Muscle of leg (tissue), 3 donors: ENCODE measurements at regions not wholly inside any gene's neighbourhood (a gene's known extent, or its start where the extent isn't known, plus 50 kb on each side); places are given as distances from the start of the nearest gene placed in this dataset.

Source experiments
- DNase-seq: peaks from one replicate; pipeline ENCODE4 v3.0.0; 2013
- H3K27ac ChIP-seq: one replicate; pipeline ENCODE4 v1.5.1; 2013; ENCODE audit warnings: mild to moderate bottlenecking, low read length, control low read depth
- H3K27me3 ChIP-seq: one replicate; pipeline ENCODE4 v1.6.1; 2013; ENCODE audit warnings: low read length; ENCODE audit not compliant: control insufficient read depth, insufficient read depth
- H3K36me3 ChIP-seq: one replicate; pipeline ENCODE4 v1.6.1; 2013; ENCODE audit warnings: low read length; ENCODE audit not compliant: control insufficient read depth, insufficient read depth
- H3K4me1 ChIP-seq: one replicate; pipeline ENCODE4 v1.6.1; 2013; ENCODE audit warnings: low read length; ENCODE audit not compliant: control insufficient read depth, insufficient read depth
- H3K4me3 ChIP-seq: one replicate; pipeline ENCODE4 v1.5.1; 2013; ENCODE audit warnings: low read length, control low read depth
- H3K9me3 ChIP-seq: replicated peaks from 2 replicates; pipeline ENCODE4 v1.6.1; 2013; ENCODE audit warnings: low read depth, low read length; ENCODE audit not compliant: control insufficient read depth
- WGBS: methylation state at CpG from one replicate; pipeline ENCODE4 v1.1.5; 2013; ENCODE audit warnings: missing lambda C conversion rate; ENCODE audit not compliant: insufficient coverage; 5-methylcytosine and 5-hydroxymethylcytosine counted together

- Histone ChIP-seq H3K36me3 (no peaks in the 10 kb centered on the region), H3K27ac (no peak overlapping the region), H3K4me3 (no peak overlapping the region), H3K4me1 (no peaks in the 10 kb centered on the region), H3K27me3 (no peaks in the 10 kb centered on the region), H3K9me3 (no peaks in the 10 kb centered on the region)
- WGBS: no CpG with 5 or more reads among the region's 2 CpGs
- DNase-seq: no peak
These were observed 109.2 kb upstream of the TMEM170B start for GRCh38 chr6:11428371-11428770.

DNA sequence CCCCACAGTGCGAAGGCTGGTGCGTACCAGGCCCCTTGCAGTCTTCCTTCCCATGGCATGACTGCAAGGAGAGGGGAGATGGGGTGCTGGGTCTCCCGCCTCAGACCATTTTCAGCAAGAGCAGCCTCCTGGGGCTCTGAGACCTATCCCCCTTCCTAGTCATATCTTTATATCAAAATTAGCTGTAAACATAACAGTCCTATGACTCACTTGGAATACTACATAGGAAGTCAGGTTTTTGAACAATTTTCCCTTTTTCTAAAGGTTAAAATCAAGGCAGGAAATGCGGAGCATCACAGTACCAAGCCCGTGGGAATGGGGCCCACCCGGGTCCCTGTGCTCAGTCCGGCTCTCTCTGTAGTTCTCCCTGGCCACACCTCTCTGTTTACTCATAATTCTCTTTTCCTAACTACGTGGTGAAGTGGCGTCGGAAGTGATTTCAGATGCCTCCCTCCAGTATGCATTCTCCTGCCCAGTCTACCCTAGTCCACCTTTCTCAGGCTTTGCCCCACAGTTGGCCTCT lies 109.8 kb upstream of the TMEM170B start:
- no peak for DNase-seq
- H3K9me3 ChIP-seq: no peaks in the 10 kb centered on the region
- 56% methylated on average over 6 of the region's 10 CpGs for WGBS
- no peak overlapping the region for H3K27ac ChIP-seq
- no peak overlapping the region for H3K4me3 ChIP-seq
- no peaks in the 10 kb centered on the region for H3K4me1 ChIP-seq
- H3K36me3 ChIP-seq: no peaks in the 10 kb centered on the region
- H3K27me3 ChIP-seq: no peaks in the 10 kb centered on the region

GRCh38 chr6:11427091-11427722 lies 110.3 kb upstream of the TMEM170B start:
- Histone ChIP-seq H3K4me1 (no peaks in the 10 kb centered on the region), H3K36me3 (no peaks in the 10 kb centered on the region), H3K9me3 (no peaks in the 10 kb centered on the region), H3K27ac (no peak overlapping the region), H3K4me3 (no peak overlapping the region), H3K27me3 (no peaks in the 10 kb centered on the region)
- DNase-seq: no peak
- whole genome bisulfite sequencing: 94% methylated on average over 8 of the region's 9 CpGs

DNA sequence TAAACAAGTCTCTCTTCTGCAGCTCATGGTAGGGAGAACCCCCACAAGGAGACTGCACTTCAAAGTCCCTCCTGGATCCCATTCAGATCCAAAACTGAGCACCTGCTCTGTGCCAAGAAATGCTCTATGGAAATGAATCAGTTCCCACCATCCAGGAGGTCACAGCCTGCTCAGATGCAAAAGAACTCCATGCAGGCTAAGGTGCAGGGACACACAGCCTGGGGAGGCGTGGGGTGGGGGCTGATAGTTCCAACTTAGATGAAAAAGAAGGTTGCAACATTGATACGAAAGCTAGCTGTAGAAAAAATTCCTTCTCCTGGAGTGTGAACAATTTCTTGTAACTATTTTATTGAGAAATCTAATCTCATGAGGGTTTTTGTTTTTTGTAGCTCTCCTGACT lies 111.0 kb upstream of the TMEM170B start:
- no peak for DNase-seq
- Histone ChIP-seq H3K36me3 (no peaks in the 10 kb centered on the region), H3K27ac (no peak overlapping the region), H3K4me1 (no peaks in the 10 kb centered on the region), H3K9me3 (no peaks in the 10 kb centered on the region), H3K4me3 (no peak overlapping the region), H3K27me3 (no peaks in the 10 kb centered on the region)
- WGBS: 67% methylated on average over 1 of the region's 2 CpGs

- Histone ChIP-seq H3K36me3 (no peaks in the 10 kb centered on the region), H3K4me3 (no peak overlapping the region), H3K4me1 (no peaks in the 10 kb centered on the region), H3K27ac (no peak overlapping the region), H3K27me3 (no peaks in the 10 kb centered on the region), H3K9me3 (no peaks in the 10 kb centered on the region)
- no peak for DNase-seq
- 78% methylated on average over 1 of the region's 1 CpG for WGBS
These were observed 111.7 kb upstream of the TMEM170B start for GRCh38 chr6:11425876-11426275.

DNA sequence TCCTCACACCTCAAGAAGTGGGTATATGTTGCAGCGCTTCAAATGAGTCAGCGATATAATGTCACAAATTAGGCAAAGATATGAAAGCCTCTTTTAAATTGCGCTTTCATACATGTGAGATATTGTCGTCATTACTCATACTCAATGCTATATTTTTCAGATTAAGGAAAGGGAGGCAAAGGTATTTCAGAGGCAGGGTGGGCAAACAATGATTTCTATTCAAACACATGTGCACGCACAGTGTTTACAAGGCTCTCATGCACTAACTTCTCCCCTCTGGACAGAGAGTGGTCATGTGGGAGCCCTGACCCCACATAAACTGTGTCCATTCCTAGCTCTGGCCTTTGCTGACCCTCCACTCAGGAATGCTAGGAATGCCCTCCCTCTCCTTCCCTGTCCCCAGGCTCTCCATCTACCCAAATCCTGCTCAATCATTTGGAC lies 112.1 kb upstream of the TMEM170B start:
- 75% methylated on average over 1 of the region's 5 CpGs for WGBS
- Histone ChIP-seq H3K36me3 (no peaks in the 10 kb centered on the region), H3K4me1 (no peaks in the 10 kb centered on the region), H3K9me3 (no peaks in the 10 kb centered on the region), H3K27ac (no peak overlapping the region), H3K4me3 (no peak overlapping the region), H3K27me3 (no peaks in the 10 kb centered on the region)
- no peak for DNase-seq

- no peaks in the 10 kb centered on the region for H3K27me3 ChIP-seq
- no peaks in the 10 kb centered on the region for H3K4me1 ChIP-seq
- no peak overlapping the region for H3K4me3 ChIP-seq
- no peaks in the 10 kb centered on the region for H3K36me3 ChIP-seq
- DNase-seq: no peak
- no peak overlapping the region for H3K27ac ChIP-seq
- WGBS: 0% methylated on average over 1 of the region's 4 CpGs
- H3K9me3 ChIP-seq: no peaks in the 10 kb centered on the region
These were observed 113.0 kb upstream of the TMEM170B start for GRCh38 chr6:11424395-11425034.

DNA sequence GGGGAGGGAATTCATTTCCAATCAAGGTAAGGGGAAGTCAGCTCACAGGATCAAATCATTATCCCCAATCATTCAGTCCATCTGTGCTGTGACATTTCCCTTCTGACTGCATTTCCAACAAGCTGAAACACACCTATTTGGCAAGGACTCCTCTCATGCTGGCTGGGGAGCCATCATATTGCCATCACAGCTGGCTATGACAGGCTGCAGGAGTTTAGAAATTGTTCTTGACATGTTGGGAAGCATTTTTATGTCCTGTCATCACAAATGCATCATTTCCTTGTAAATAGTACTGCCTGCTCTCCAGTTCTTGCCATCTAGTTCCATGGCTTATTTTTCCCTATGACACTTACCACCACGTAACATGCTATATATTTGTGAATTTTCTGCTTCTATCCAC lies 113.9 kb upstream of the TMEM170B start:
- peak overlapping the region; percentile 40 for H3K27ac ChIP-seq
- H3K36me3 ChIP-seq: no peaks in the 10 kb centered on the region
- no peak overlapping the region for H3K4me3 ChIP-seq
- no peaks in the 10 kb centered on the region for H3K4me1 ChIP-seq
- H3K27me3 ChIP-seq: no peaks in the 10 kb centered on the region
- no CpG with 5 or more reads among the region's 1 CpG for WGBS
- DNase-seq: peak; percentile 37
- no peaks in the 10 kb centered on the region for H3K9me3 ChIP-seq

DNA sequence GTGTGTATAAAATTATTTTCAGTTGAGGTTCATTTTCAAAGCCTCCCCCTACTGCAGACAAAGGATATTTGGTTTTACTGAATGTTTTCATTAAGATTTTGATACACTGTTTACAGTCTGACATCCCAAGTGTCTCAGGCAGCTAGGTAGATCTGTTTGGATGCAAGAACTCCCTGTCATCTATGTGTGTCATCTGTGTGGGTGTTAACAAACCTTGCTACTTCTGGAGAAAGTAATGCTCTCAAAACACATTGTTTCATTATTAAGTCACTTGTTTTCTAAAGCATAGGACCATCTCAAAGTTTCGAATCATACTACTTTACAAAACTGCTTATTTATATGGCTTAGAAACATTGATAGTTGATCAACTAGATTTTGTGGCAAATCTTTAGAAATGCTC lies 114.5 kb upstream of the TMEM170B start:
- no peak for DNase-seq
- Histone ChIP-seq H3K27me3 (no peaks in the 10 kb centered on the region), H3K4me1 (no peaks in the 10 kb centered on the region), H3K27ac (no peak overlapping the region), H3K36me3 (no peaks in the 10 kb centered on the region), H3K4me3 (no peak overlapping the region), H3K9me3 (no peaks in the 10 kb centered on the region)
- WGBS: no CpG with 5 or more reads among the region's 1 CpG

DNA sequence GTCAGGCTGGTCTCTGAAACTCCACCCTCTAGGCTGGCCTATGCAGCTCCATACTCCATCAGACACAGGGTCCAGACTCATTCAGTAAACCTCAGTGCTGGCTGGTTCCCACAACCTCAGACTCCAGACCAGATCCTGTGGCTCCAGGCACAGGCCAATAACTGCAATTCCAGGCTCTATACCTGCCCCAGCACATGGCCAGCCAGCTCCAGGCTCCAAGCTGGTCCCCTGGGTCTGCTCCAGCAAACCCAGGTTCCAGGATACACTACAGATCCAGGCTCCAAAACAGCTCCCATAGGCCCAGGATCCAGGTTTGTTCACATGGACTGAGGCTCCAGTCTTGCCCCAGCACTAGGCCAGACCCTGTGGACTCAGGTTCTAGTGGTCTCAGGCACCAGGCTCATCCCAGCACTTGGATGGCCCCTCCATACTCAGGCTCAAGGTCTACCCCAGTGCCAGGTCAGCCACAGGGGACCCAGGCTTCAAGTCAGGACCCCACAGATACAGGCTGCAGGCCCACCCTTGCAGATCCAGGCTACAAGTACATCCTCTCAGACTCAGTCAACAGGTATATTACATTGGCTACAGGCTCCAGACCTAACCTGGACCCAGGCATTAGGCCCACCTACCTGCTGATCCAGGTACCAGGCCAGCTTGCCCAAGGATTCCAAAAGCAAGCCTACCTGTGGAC lies 117.6 kb upstream of the TMEM170B start:
- Histone ChIP-seq H3K9me3 (no peaks in the 10 kb centered on the region), H3K4me1 (no peaks in the 10 kb centered on the region), H3K36me3 (no peaks in the 10 kb centered on the region), H3K27ac (no peak overlapping the region), H3K4me3 (no peak overlapping the region), H3K27me3 (no peaks in the 10 kb centered on the region)
- DNase-seq: no peak
